ENCODE measurements at regions not wholly inside any gene's neighbourhood (a gene's known extent, or its start where the extent isn't known, plus 50 kb on each side); places are given as distances from the start of the nearest gene placed in this dataset.
"Not testable (repeated sequence)": the region's sequence is repeated elsewhere in the genome, so short reads cannot be mapped to it uniquely, and the experiment has no call there.

GRCh38 chr15:58313304-58313703 is 118.5 kb upstream of the LIPC start:
- DNase-seq (ENCODE audit: low read depth): no peak
- H3K4me3 ChIP-seq (ENCODE audit: low read length): no peak overlapping the region
- TF ChIP-seq CTCF (conservative IDR thresholded peaks at IDR 0.05; ENCODE audit: low read length): no peak

- TF ChIP-seq CTCF (conservative IDR thresholded peaks at IDR 0.05; ENCODE audit: low read length): no peak
- no peak for DNase-seq (ENCODE audit: low read depth)
- H3K4me3 ChIP-seq (ENCODE audit: low read length): no peak overlapping the region
These were observed 117.8 kb upstream of the LIPC start for GRCh38 chr15:58313810-58314592.

GRCh38 chr15:58314593-58315216 is 117.1 kb upstream of the LIPC start:
- no peak for TF ChIP-seq CTCF (conservative IDR thresholded peaks at IDR 0.05; ENCODE audit: low read length)
- H3K4me3 ChIP-seq (ENCODE audit: low read length): no peak overlapping the region

GRCh38 chr15:58318517-58318916 is 113.3 kb upstream of the LIPC start:
- no peak for TF ChIP-seq CTCF (conservative IDR thresholded peaks at IDR 0.05; ENCODE audit: low read length)
- no peak overlapping the region for H3K4me3 ChIP-seq (ENCODE audit: low read length)
- DNase-seq (ENCODE audit: low read depth): no peak

More at GRCh38 chr15:58314593-58315216, 117.1 kb upstream of the LIPC start:
- DNase-seq (ENCODE audit: low read depth): no peak

- no peak for TF ChIP-seq CTCF (conservative IDR thresholded peaks at IDR 0.05; ENCODE audit: low read length)
- no peak for DNase-seq (ENCODE audit: low read depth)
- no peak overlapping the region for H3K4me3 ChIP-seq (ENCODE audit: low read length)
These were observed 110.8 kb upstream of the LIPC start for GRCh38 chr15:58321034-58321433.

- no peak for TF ChIP-seq CTCF (conservative IDR thresholded peaks at IDR 0.05; ENCODE audit: low read length)
- no peak overlapping the region for H3K4me3 ChIP-seq (ENCODE audit: low read length)
- DNase-seq (ENCODE audit: low read depth): no peak
These were observed 109.5 kb upstream of the LIPC start for GRCh38 chr15:58322253-58322652.

- H3K4me3 ChIP-seq (ENCODE audit: low read length): not testable (repeated sequence)
- peak; percentile 24 for DNase-seq (ENCODE audit: low read depth)
These were observed 108.5 kb upstream of the LIPC start for GRCh38 chr15:58323321-58323720.

Data from AG10803 (cell line).